ENCODE measurements at regions not wholly inside any gene's neighbourhood (a gene's known extent, or its start where the extent isn't known, plus 50 kb on each side); places are given as distances from the start of the nearest gene placed in this dataset.

DNA sequence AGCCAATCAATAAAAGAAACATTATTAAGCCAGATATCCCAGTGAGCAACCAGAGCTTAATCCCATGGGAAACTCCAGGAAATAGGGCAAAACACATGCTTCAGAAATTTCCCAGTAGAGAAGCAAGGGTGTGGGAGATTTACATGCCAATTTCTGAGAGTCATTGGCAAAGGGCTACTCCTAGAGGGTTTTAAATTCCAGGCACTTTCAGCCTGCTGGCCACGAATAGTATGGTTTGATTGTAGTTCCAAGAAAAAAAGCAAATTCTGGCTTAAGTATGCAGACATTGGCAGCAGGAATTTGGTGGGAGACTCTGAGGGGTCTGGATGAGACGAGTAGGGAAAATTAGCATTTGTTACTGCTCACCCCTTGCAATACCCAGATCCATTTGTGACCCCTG lies 402.1 kb upstream of the SUCLG2 start:
- no peak for DNase-seq (ENCODE audit: low read depth)

DNA sequence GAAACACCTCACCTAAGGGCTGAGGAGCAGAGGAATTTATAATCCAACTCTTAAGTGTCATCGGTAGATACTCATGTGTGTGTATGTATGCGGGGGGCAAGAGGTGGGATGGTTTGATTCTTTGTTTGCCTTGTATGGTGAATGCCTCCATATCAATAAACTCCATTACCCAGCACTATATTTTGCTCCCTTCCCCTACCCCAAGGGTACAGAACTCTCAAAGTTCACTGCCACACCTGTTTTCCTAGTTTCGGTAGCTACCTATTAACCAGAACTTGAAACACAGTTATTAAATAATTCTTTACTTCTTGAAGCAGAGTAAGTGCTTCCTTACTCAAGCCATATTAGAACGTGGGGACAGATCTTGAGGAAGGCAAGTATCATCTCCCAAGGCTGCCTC lies 400.8 kb upstream of the SUCLG2 start:
- DNase-seq (ENCODE audit: low read depth), result no peak

DNA sequence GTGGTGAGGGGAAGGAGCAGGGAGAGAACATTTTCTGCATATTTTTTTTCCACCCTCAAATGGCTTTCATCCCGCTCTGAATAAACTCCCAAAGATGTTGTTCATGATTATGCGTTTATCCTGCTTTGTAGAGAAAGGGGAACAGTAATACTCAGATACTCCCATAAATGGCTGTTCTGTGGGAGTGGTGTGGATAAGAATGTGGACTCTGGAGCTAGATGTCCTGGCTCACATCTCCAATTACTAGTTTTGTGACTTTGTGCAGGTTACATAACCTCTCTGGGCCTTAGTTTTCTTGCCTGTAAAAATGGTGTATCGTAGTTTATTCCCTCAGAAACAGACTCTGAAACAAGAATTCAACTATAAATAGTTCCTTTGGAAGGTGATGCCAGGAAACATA lies 395.4 kb upstream of the SUCLG2 start:
- no peak for DNase-seq (ENCODE audit: low read depth)

DNA sequence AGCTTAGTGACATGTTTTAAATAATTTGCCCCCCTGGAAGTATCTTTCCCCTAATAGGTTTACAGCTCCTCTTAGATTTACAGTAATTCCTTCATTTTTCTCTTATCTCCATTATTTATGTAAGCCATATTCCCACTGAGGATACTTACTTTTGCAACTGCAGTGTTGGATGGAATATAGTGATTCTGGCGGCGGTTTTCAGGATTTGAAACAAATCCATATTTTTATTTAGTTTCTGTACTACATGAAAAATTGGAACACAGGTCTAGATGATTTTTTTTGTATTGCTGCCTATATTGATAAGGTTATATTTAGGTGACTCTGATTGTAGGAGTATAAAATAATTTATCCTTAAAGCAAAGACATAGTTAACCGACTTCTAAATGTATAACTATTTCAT lies 391.6 kb upstream of the SUCLG2 start:
- no peak for DNase-seq (ENCODE audit: low read depth)

DNA sequence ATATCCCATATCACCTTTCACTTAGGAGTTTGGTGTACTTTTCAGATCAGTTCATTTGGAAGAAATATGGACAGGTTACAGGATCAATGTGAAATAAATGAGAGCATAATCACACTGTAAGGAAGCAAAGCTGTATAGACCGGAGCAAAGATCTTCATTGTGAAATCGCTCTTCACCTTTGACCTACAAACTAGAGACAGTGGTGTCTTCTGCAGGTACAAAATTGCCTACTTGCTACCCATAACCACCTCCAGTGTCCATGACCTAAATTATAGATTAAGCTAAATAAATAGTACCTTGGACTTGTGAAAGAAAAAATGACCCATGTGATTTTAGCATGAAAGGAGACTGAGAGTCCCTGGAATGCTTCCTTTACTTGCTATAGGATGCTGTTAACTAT lies 379.5 kb upstream of the SUCLG2 start:
- DNase-seq (ENCODE audit: low read depth), result no peak

DNA sequence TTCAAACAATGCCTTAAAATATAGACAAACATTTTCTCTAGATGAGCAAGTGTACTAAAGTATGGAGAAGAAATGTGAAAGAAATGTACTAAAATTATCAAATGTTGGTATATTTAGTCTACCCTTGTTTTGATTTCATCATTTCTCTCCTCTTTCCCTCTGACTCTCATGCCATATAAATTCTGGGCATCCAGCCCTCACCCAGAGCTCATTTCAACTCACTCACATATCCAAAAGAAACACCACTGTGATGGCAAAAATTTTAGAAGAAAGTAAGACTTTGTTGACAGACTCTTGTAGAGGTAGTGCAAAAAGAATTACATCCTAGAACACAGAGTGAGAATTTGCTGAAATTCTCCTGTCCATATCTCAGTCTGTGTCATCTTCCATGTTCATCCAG lies 377.8 kb upstream of the SUCLG2 start:
- DNase-seq (ENCODE audit: low read depth), result no peak

DNA sequence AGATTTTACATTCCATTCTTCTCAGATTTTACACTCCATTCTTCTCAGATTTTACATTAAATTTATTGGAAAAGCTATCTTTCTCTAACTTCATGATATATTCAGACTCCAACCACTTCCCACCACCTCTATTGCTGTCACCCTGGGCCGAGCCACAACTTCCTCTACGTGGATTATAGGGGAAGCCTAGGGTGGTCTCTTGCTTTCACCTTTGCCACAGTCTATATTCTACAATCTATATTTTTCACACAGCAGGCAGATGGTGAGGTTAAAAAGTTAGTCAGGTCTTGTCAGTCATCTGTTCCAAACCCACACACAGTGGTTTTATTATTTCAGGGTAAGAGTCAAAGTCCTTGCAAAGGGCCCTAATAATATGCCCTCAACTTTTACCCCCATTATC lies 370.8 kb upstream of the SUCLG2 start:
- DNase-seq (ENCODE audit: low read depth), result no peak

DNA sequence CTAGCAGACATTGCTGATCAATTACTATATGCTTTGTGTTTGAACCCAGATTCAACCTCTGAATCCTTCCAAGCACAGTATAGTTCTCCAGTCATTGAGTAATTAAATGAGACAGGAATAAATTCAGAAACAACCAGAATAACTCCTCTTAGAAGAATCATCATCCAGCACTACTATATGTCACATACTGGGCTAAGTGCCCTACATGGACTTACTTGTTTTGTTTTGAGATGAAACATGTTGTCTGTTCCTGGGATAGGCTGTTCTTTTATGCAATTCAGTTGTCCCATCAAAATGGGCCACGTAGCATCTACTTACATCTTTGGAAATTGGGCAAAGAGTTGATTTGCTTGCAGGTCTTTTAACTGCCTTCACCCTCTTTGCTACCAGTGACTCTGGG lies 365.5 kb upstream of the SUCLG2 start:
- no peak for DNase-seq (ENCODE audit: low read depth)

DNA sequence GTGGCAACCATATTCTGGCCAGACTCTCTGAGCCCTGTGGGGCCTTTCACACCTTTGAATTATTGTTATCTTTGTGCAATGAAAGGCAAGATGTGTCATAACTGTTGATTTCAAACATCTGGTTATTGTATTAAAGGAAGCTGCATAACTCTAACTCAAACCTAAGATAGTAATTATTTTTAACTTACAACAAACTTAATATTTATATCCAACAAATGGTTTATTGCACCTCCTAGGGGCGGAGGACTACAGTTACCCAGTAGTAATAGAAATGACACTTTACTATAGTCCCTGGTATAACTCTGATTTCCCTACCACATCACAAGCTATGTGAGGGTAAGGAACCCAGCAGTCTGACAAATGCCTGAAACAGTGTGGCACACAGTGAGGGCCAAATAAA lies 363.9 kb upstream of the SUCLG2 start:
- DNase-seq (ENCODE audit: low read depth), result no peak

DNA sequence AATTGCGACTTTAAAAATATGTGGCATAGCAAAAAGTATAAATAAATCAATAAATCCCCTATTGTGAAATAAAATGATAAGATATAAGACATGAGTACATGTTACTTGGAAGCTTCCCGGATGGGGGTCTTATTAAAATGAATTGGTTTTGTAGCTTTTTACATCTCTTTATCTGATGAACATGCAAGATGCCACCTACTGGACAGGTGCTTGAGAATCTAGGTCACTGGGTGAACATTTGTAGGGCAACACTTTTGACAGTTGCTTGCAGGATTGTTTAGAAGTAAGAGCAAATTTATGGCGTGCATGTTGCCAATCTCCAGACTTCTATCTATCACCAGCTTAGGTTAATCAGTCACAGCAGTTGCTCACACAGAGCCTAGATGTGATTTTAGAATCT lies 362.7 kb upstream of the SUCLG2 start:
- no peak for DNase-seq (ENCODE audit: low read depth)

DNA sequence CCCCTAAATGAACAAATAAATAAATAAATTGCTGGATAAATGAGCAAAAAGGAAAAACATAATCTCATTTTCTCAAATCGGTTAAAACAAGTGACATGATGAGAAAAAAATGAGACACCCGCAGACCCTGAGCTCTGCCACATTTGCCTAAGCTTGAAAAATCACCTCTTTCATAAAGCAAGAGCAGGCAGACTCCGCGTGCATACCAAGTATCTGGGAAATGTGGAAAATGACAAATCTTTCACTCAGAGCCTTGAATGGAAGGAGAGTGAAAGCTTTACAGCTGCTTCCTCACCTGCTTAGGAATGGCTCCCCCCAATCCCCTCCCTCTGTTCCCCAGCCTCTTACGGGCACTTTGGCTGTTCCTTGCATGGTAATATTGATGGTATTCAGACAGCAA lies 355.5 kb upstream of the SUCLG2 start:
- no peak for DNase-seq (ENCODE audit: low read depth)

DNA sequence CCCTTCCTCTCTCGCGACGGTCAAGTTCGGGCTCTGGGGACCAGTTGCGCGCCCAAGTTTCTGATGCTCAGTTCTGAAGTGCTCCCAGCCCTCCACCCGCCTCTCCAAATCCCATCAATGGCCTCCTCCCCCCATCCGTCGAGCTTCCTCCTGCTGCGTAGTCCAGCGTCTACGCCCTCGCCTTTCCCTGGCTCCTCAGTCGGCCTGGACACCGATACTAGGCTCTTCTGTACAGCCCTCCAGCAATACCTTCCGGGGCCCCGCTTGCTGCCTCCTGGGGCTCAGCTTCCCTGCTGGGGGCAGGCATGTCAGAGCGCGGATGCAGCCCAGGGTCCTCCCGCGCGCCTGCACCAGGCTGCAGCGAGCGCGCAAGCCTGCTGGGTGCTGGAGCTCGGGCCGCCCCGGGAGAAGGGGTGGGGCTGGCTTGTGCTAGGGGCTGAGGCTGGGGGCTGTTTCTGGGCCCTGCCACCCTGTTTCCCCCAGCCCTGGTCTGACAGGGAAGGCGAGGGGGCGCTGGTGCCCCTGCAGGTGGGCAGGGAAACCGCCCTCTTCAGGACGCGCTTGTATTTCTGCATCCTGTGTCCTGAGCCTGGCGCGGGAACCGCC lies 353.3 kb upstream of the SUCLG2 start:
- no peak for DNase-seq (ENCODE audit: low read depth)

DNA sequence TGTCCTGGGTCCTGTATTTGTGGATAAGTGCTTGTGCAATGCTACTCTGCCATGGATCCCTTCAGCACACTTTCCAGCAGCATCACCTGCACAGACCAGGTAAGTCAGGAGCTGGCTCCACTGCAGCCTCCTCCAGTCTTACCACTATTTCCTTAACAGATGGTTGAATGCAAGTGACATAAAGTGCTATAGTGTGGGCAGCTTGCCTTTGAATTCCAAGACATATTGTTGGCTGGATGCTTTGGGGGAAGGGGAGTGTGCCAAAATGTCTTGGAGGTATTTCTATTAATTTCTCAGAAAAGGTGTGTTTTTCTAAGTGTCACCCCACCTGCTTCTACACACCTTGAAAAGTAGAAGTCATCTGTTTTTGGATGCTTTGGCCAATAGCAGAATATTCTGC lies 352.2 kb upstream of the SUCLG2 start:
- DNase-seq (ENCODE audit: low read depth), result no peak

DNA sequence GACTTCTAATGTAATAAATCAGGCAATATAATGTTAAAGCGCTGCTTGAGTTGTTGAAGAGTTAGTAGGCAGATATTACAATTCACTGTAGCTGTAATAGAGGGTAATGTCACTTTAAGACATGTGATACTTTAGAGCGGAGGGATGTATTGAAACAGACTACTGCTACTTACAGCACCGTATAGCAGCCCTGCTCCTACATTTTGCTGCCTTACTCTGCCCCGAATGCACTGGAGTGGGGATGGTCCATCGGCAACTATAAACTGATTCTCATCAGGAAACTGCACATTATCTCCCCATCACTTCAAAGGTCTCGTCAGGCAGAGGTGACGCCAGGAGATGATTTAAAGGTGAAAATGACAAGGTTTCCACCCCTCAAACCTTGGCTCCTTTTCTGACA lies 349.7 kb upstream of the SUCLG2 start:
- DNase-seq (ENCODE audit: low read depth), result no peak

DNA sequence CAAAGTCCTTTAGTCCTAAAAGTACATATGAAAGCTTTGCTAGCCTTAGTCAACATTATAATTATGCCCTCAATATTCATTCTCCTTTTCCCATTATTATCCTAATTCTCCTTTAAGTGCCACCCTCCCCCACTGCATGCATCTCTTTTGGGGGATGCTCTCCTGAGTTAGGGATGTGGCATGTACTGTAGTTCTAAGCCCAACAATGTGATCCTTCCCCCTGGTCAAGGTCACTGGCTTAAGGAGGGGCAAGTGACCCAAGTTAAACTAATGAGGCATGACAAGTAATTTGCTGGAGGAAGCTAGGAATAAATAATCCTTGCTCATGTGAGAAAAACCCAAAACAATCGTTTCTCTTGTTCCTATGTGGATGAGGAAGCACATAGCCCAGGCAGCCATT lies 343.9 kb upstream of the SUCLG2 start:
- DNase-seq (ENCODE audit: low read depth), result no peak

DNA sequence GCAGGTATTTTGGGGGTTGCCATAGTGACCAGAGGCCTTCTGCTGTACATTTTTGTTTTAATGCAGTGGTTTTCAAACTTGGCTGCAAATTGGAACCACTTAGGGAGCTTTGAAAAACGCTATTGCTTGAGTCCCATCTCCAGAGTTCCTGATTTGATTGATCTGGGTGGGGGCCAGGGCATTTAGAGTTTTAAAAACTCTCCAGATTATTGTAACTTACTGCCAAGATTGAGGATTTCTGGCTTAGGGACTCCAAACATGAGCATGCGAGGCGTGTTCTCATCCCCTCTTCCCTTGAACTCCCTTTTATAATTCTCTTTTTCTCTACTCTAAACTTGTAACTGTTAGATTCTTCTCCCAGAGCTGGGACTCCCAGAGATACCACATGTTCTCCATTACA lies 340.8 kb upstream of the SUCLG2 start:
- no peak for DNase-seq (ENCODE audit: low read depth)

DNA sequence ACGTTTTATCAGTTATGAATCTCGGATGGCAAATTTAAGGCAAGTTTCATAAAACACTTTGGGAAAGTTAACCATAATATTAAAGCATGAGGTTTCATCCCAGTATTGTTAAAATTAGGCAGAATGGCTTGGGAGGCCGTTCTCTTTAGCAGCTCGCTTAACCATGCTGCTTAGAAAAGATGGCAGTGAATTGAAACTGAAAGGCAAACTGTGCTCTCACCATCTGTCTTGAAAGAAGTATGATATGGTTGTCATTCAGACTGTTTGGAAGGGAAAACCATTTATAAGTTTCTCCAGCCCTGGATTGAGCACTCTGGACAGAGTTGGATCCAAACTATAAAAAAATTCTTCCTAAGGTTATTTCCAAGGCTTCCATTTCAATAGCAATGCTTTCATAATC lies 332.3 kb upstream of the SUCLG2 start:
- DNase-seq (ENCODE audit: low read depth), result no peak

DNA sequence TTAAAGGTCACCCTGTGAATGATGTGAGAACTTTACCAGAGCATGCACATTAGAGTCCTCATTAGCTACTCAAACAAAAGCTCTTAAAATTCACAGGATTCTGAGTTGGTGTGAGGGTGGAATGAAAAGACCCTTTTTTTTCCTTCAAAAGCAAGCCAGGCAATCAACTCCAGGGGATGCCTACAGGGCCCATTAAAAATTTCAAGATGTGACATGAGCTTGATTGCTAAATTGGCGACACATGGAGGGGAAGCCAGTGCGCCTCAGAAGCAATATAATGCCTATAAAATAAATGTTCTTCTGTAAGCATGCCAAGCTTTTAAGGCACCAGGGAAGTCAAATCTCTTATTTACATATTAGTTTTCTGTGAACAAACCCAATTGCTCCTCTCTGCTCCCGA lies 328.8 kb upstream of the SUCLG2 start:
- DNase-seq (ENCODE audit: low read depth), result no peak

DNA sequence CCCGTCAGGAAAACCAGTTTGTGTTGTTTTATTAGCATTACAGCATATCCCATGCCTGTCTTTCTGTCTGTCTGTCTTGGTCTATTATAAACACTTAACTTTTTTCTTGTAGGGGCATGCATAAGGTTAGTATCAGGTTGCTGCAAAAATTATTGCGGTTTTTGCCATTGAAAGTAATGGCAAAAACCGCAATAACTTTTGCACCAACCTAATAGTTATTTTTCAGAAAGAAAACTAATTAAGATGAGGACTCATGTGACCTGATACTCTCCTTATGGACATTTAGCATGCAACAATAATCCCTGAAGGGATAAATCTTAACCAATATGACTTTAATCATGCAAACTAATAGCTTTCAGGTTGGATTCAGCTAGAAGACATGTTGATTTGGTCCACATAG lies 326.7 kb upstream of the SUCLG2 start:
- no peak for DNase-seq (ENCODE audit: low read depth)

DNA sequence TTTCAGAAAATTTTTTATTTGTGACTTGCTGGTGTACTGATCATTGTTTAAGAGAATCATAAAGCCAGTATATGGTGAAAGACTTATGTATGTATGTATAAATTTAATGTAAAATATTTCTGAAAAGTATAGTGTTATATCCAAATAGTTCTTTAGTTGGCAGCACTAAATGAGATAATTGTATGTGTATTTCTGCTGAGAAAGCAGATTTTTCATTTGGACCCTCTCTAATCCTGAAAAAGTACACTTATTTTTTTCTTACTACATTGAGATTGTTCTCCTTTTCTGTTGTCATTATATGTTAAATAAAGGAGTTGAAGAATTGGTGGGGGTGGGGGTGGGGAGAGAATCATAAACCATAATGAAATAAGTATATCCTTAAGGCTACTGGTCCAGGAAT lies 324.9 kb upstream of the SUCLG2 start:
- DNase-seq (ENCODE audit: low read depth), result no peak

DNA sequence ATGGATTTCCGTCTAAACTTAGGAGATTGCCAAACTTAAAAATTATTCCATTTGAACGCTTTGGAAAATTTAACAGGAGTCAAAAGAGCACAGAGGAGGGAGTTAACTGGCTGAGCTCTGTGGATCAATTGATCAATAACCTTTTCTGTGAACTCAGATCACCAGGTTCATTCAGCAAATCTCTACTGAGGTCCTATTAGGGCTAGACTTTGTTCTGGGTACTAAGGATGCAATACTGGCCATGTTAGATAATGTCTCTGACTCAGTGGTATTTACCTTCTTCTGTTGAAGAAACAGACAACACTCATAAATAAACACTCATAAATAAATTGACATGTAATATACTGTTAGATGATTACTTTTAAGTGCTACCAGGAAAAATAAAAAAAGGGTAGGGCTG lies 323.4 kb upstream of the SUCLG2 start:
- DNase-seq (ENCODE audit: low read depth), result no peak

DNA sequence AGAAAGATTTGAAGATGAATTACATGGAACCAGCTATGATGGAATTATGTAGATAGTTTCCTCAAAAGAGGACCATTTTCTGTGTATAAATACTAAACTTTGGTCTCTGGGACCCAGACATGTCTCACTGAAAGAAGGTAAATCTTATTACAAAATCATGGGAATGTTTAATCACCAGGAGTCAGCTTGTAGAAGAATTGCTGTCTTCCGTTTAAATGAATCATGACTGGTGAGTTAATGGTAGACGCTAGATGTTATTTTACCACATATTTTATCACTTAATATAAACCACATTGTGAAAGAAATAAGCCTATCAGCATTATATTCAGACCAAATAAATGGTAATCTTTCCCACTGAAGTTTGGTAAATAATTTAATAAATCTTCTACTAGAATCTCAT lies 322.3 kb upstream of the SUCLG2 start:
- DNase-seq (ENCODE audit: low read depth), result no peak

DNA sequence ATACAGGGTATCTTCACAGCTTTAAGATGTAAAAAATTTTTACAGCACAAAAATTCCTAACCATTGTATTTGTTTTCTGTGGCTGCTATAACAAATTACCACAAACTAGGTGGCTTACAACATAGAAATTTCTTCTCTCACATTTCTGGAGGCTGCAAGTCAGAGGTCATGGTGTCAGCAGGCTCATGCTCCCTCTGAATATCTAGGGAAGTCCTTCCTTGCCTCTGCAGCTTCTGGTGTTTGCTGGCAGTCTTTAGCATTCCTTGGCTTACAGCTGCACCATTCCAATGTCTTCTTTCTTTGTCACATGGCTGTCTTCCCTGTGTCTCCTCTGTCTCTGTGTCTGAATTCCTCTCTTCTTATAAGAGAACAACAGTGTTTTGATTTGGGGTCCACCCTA lies 310.2 kb upstream of the SUCLG2 start:
- no peak for DNase-seq (ENCODE audit: low read depth)

DNA sequence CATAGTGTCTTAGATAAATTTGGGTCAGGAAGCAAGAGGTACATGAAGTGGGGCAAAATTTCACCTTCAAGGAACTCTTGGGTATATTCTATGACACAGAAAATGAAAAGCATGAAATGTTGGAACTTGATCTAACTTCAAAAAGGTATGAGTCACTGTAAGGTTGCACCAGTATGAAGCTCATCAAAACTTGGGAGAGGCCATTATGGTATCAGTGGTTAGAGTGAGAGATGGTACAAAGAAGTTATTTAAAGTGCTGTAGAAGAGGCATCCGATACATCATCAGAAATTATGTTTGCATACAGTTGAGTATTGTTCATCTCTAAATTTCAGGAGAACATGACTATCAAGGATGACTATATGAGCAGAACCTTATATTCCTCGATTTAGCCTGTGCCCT lies 302.9 kb upstream of the SUCLG2 start:
- no peak for DNase-seq (ENCODE audit: low read depth)

Data from GM04504 (cell line).